Thymus (tissue), 11 donors: ENCODE measurements at regions not wholly inside any gene's neighbourhood (a gene's known extent, or its start where the extent isn't known, plus 50 kb on each side); places are given as distances from the start of the nearest gene placed in this dataset.
"Not testable (repeated sequence)": the region's sequence is repeated elsewhere in the genome, so short reads cannot be mapped to it uniquely, and the experiment has no call there.

Experiments
- DNase-seq, 9 donors: peaks; one replicate each; pipeline ENCODE4 v3.0.0-alpha.2; 2013; ENCODE audit warnings: low spot score in 9 of 9, low read depth in 6 of 9, missing footprints in 1 of 9
- H3K27ac ChIP-seq, 2 donors: one replicate each; pipeline ENCODE4 v1.5.1; 2013; ENCODE audit warnings: control low read depth in 1 of 2, low read depth in 1 of 2, low read length in 1 of 2, mild to moderate bottlenecking in 1 of 2, moderate library complexity in 1 of 2
- H3K27me3 ChIP-seq, 2 donors: one replicate each; pipeline ENCODE4 v1.5.1; 2013; ENCODE audit warnings: low read length in 1 of 2; ENCODE audit not compliant: control insufficient read depth in 2 of 2, insufficient read depth in 1 of 2
- H3K36me3 ChIP-seq, 2 donors: one replicate each; pipeline ENCODE4 v1.5.1; 2013; ENCODE audit warnings: low read length in 1 of 2, mild to moderate bottlenecking in 1 of 2, moderate library complexity in 1 of 2; ENCODE audit not compliant: control insufficient read depth in 2 of 2, insufficient read depth in 2 of 2
- H3K4me1 ChIP-seq, 2 donors: one replicate each; pipeline ENCODE4 v1.5.1; 2013; ENCODE audit warnings: low read length in 2 of 2; ENCODE audit not compliant: control insufficient read depth in 2 of 2, insufficient read depth in 2 of 2
- H3K4me3 ChIP-seq, 2 donors: one replicate each; pipeline ENCODE4 v1.5.1; 2013; ENCODE audit warnings: low read length in 2 of 2, control low read depth in 1 of 2, mild to moderate bottlenecking in 1 of 2
- H3K9me3 ChIP-seq, 2 donors: one replicate each; pipeline ENCODE4 v1.5.1; 2013; ENCODE audit warnings: low read length in 1 of 2, mild to moderate bottlenecking in 1 of 2; ENCODE audit not compliant: control insufficient read depth in 2 of 2, insufficient read depth in 1 of 2
- WGBS: extraction: QIAGEN DNeasy Blood & Tissue Kit; methylation state at CpG from one replicate; pipeline ENCODE4 v1.1.7; 2013; 5-methylcytosine and 5-hydroxymethylcytosine counted together
- donor health status: healthy.

GRCh38 chr1:65564493-65564892 is 144.0 kb downstream of the LEPR start:
- H3K9me3 ChIP-seq = no peaks in the 10 kb centered on the region
- no peaks in the 10 kb centered on the region for H3K4me1 ChIP-seq
- H3K36me3 ChIP-seq = no peaks in the 10 kb centered on the region
- 89% methylated on average over 7 of the region's 7 CpGs for WGBS
- H3K4me3 ChIP-seq = no peak overlapping the region
- H3K27me3 ChIP-seq = no peaks in the 10 kb centered on the region
- no peak overlapping the region for H3K27ac ChIP-seq
- no peak for DNase-seq

GRCh38 chr1:65568285-65568684 is 147.8 kb downstream of the LEPR start:
- H3K4me3 ChIP-seq = no peak overlapping the region
- H3K27ac ChIP-seq = no peak overlapping the region
- H3K36me3 ChIP-seq = no peaks in the 10 kb centered on the region
- H3K27me3 ChIP-seq = no peaks in the 10 kb centered on the region
- no peaks in the 10 kb centered on the region for H3K4me1 ChIP-seq
- 73% methylated on average over 3 of the region's 3 CpGs for WGBS
- H3K9me3 ChIP-seq = no peaks in the 10 kb centered on the region
- no peak for DNase-seq

- no peak for DNase-seq
- H3K9me3 ChIP-seq = no peaks in the 10 kb centered on the region
- H3K27me3 ChIP-seq = no peaks in the 10 kb centered on the region
- no peak overlapping the region for H3K4me3 ChIP-seq
- no peak overlapping the region for H3K27ac ChIP-seq
- H3K4me1 ChIP-seq = no peaks in the 10 kb centered on the region
- 96% methylated on average over 10 of the region's 10 CpGs for WGBS
- H3K36me3 ChIP-seq = no peaks in the 10 kb centered on the region
Measured at GRCh38 chr1:65572701-65573421, 152.4 kb downstream of the LEPR start.

DNA sequence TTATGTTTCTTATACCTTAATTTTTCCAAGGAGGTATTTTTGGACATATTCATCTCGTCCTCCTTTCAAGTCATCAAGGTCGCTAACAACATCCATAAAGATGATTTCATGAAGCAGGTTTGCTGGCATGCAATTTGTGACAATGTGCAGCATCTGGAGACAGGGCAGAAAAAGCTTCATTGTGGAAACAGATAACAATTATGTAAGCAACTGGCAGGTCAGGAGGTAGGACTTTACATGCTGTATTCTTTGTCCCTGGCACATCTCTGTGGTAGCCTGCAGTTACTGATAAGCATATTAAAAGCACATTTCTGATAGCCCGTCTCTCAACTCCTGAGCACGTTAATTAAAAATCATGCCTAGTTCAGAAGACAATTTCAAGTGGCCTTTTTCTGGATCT is 156.8 kb downstream of the LEPR start:
- H3K27ac ChIP-seq = no peak overlapping the region
- H3K4me1 ChIP-seq = no peaks in the 10 kb centered on the region
- H3K9me3 ChIP-seq = no peaks in the 10 kb centered on the region
- no peaks in the 10 kb centered on the region for H3K27me3 ChIP-seq
- WGBS = 94% methylated on average over 4 of the region's 4 CpGs
- no peak overlapping the region for H3K4me3 ChIP-seq
- no peaks in the 10 kb centered on the region for H3K36me3 ChIP-seq
- DNase-seq = no peak

DNA sequence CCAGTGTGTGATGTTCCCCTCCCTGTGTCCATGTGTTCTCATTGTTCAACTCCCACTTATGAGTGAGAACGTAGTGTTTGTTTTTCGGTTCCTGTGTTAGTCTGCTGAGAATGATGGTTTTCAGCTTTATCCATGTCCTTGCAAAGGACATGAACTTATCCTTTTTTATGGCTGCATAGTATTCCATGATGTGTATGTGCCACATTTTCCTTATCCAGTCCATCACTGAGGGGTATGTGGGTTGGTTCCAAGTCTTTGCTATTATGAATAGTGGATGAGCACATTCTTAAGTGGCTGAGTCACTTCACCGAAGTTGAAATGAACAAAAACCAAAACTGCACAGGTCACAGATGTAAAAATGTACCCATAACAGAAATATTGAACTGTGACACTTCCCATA is 157.5 kb downstream of the LEPR start:
- not testable (repeated sequence) for H3K27ac ChIP-seq, DNase-seq, H3K27me3 ChIP-seq, H3K36me3 ChIP-seq, H3K4me3 ChIP-seq, H3K9me3 ChIP-seq, H3K4me1 ChIP-seq
- 97% methylated on average over 3 of the region's 3 CpGs for WGBS

DNA sequence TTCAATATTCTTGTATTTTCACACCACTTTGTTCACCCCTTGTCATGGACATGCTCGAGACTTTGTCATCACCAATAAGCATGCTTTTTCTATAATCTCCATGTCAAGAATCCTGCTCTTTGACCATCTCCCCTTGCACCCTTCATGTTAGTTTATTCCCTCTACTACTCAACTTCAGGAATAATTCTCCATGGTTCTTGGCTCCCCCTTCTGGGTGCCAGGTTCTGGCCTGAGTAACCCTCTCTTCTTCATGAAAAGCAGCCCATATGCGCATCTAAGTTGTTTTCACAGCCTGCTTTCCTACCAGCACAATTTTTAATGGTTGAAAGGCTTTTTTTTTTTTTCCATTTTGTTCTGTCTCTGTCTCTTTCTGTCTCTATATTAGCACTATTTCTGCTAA is 160.7 kb downstream of the LEPR start:
- DNase-seq = no peak
- Histone ChIP-seq H3K9me3 (no peaks in the 10 kb centered on the region), H3K27me3 (no peaks in the 10 kb centered on the region), H3K36me3 (no peaks in the 10 kb centered on the region), H3K4me3 (no peak overlapping the region), H3K27ac (no peak overlapping the region), H3K4me1 (no peaks in the 10 kb centered on the region)
- whole genome bisulfite sequencing = 70% methylated on average over 2 of the region's 2 CpGs

DNA sequence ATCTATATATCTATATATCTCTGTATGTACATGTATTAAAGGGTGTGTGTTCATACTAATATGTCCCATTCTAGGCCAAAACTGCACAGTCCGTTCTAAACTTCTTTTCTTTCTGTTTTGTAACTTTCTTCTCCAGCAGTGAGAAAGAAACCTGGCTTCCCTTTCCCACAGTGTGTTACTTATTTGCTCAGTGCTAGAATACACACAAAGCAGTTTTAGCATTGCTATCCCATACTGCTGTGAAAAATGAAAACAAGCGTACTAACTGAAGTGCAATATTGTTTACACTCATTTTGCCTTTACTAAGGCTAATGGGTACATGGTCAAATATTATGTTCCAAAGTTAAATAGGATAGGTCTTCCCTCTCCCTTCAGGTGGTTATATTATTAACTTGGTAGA is 163.9 kb downstream of the LEPR start:
- no peaks in the 10 kb centered on the region for H3K4me1 ChIP-seq
- WGBS = 97% methylated on average over 2 of the region's 2 CpGs
- no peaks in the 10 kb centered on the region for H3K9me3 ChIP-seq
- no peak for DNase-seq
- H3K36me3 ChIP-seq = no peaks in the 10 kb centered on the region
- H3K27ac ChIP-seq = no peak overlapping the region
- no peak overlapping the region for H3K4me3 ChIP-seq
- H3K27me3 ChIP-seq = no peaks in the 10 kb centered on the region

- no peak overlapping the region for H3K4me3 ChIP-seq
- no peak for DNase-seq
- no peaks in the 10 kb centered on the region for H3K27me3 ChIP-seq
- no peak overlapping the region for H3K27ac ChIP-seq
- H3K9me3 ChIP-seq = no peaks in the 10 kb centered on the region
- no peaks in the 10 kb centered on the region for H3K4me1 ChIP-seq
- no peaks in the 10 kb centered on the region for H3K36me3 ChIP-seq
- 94% methylated on average over 2 of the region's 2 CpGs for WGBS
Measured at GRCh38 chr1:65590279-65590678, 169.8 kb downstream of the LEPR start.

DNA sequence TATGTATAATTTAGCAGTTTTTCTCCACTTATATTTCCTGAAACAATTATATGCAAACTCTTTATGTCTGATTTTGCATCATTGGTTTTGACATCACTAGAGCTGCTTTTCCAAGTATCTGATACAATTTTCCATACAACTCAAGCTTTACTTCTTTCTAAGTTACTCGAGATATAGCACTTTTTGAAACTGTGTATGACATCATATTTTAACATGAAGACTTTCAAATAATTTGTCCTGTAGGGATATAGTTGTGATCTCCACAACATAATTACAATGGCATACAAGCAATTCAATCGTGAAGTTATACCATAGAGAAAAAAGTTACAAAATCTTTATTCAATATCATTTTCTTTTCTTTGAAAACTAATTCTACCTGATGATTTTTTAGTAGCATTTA is 173.0 kb downstream of the LEPR start:
- H3K27ac ChIP-seq = no peak overlapping the region
- H3K4me1 ChIP-seq = no peaks in the 10 kb centered on the region
- H3K36me3 ChIP-seq = no peaks in the 10 kb centered on the region
- DNase-seq = no peak
- H3K27me3 ChIP-seq = no peaks in the 10 kb centered on the region
- 95% methylated on average over 2 of the region's 2 CpGs for WGBS
- no peaks in the 10 kb centered on the region for H3K9me3 ChIP-seq
- H3K4me3 ChIP-seq = no peak overlapping the region

DNA sequence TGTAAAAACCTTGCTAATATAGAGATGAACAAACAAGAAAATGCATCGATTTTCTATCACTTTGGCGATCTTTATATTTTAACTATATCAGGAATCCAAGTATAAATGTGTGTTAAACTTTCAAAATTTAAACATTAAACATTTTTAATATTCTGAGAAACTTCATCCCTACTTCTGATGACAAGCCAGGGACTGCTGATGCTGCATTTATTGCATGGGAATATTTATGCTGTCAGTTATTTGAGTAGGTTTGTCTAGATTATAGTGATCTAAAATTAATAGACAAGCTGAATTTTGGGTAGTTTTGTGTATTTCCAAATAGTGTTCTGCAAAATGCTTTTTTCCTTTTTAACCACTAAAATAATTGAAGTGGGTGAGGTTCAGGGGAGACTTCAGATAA is 175.3 kb downstream of the LEPR start:
- Histone ChIP-seq H3K36me3 (no peaks in the 10 kb centered on the region), H3K27ac (no peak overlapping the region), H3K9me3 (no peaks in the 10 kb centered on the region), H3K4me3 (no peak overlapping the region), H3K27me3 (no peaks in the 10 kb centered on the region), H3K4me1 (no peaks in the 10 kb centered on the region)
- DNase-seq = no peak
- WGBS = 95% methylated on average over 2 of the region's 2 CpGs
